ENCODE measurements at regions not wholly inside any gene's neighbourhood (a gene's known extent, or its start where the extent isn't known, plus 50 kb on each side); places are given as distances from the start of the nearest gene placed in this dataset.

- DNase-seq = no peak
Measured at GRCh38 chr9:85884256-85884655, 56.7 kb upstream of the NAA35 start.

- DNase-seq = no peak
Measured at GRCh38 chr9:85890962-85891361, 50.0 kb upstream of the NAA35 start.

Measured in activated effector memory CD4-positive, alpha-beta T cell treated with anti-CD3 and anti-CD28 coated beads, Interleukin-2, amount 50 U/mL, for 16 hours (primary cell).